H1 (cell line): ENCODE measurements at regions not wholly inside any gene's neighbourhood (a gene's known extent, or its start where the extent isn't known, plus 50 kb on each side); places are given as distances from the start of the nearest gene placed in this dataset.

ENCODE experiments used
- CTCF ChIP-seq, 3 experiments: IDR thresholded peaks; 1 replicate in 2 of 3; 2 replicates in 1 of 3; pipeline versions ENCODE4 v1.5.1 to v1.6.1; 2011; ENCODE audit warnings: low read length in 3 of 3, mild to moderate bottlenecking in 3 of 3, inconsistent platforms in 2 of 3, low read depth in 1 of 3, moderate library complexity in 1 of 3; ENCODE audit not compliant: insufficient read depth in 1 of 3; ENCODE audit errors: control extremely low read depth in 1 of 3
- EZH2 ChIP-seq: fragments of 200-600 bp; sonication (generic); IDR thresholded peaks from 2 replicates; pipeline ENCODE4 v1.7.1; 2012; ENCODE audit warnings: low read depth, mild to moderate bottlenecking, moderate library complexity, low read length, inconsistent platforms; ENCODE audit not compliant: severe bottlenecking
- POLR2A ChIP-seq, 2 experiments: IDR thresholded peaks; 1 replicate in 1 of 2; 2 replicates in 1 of 2; pipeline ENCODE4 v1.6.1; 2011; ENCODE audit warnings: low read depth in 2 of 2, low read length in 2 of 2, mild to moderate bottlenecking in 2 of 2; ENCODE audit errors: control extremely low read depth in 1 of 2
- SIX5 ChIP-seq: IDR thresholded peaks from 2 replicates; pipeline ENCODE4 v1.6.1; 2011; ENCODE audit warnings: mild to moderate bottlenecking, low read depth, low read length
- SP2 ChIP-seq: IDR thresholded peaks from 2 replicates; pipeline ENCODE4 v1.6.1; 2012; ENCODE audit warnings: mild to moderate bottlenecking, low read length, inconsistent platforms
- YY1 ChIP-seq: IDR thresholded peaks from 2 replicates; pipeline ENCODE4 v1.6.1; 2011; ENCODE audit warnings: low read depth, mild to moderate bottlenecking, low read length

GRCh38 chr7:113677811-113678210 is 241.0 kb downstream of the PPP1R3A start:
- no peak for TF ChIP-seq POLR2A (IDR thresholded peaks at IDR 0.05; ENCODE audit: control extremely low read depth in 1 of 2, low read depth in 2 of 2, low read length in 2 of 2)
- TF ChIP-seq SIX5: no peak
- no peak for TF ChIP-seq CTCF (IDR thresholded peaks at IDR 0.05; ENCODE audit: control extremely low read depth in 1 of 3, insufficient read depth in 1 of 3, low read depth in 1 of 3, low read length in 3 of 3)
- no peak for TF ChIP-seq EZH2
- TF ChIP-seq YY1: no peak
- TF ChIP-seq SP2: no peak
